ENCODE measurements at regions not wholly inside any gene's neighbourhood (a gene's known extent, or its start where the extent isn't known, plus 50 kb on each side); places are given as distances from the start of the nearest gene placed in this dataset.

- no peak overlapping the region for H3K4me3 ChIP-seq
- no peaks in the 10 kb centered on the region for H3K9me2 ChIP-seq (replicated peaks; ENCODE audit: insufficient read depth)
- H4K20me1 ChIP-seq (ENCODE audit: insufficient read depth, poor library complexity, severe bottlenecking), result no peaks in the 10 kb centered on the region
- no peaks in the 10 kb centered on the region for H3K9me3 ChIP-seq (ENCODE audit: low read depth)
- no peak overlapping the region for H3K4me2 ChIP-seq
- DNase-seq (ENCODE audit: low spot score), result no peak
- H3K36me3 ChIP-seq (replicated peaks; ENCODE audit: insufficient read depth, low read depth), result no peaks in the 10 kb centered on the region
- no peak overlapping the region for H3K27ac ChIP-seq
- H2AFZ ChIP-seq, result no peak overlapping the region
- 76% methylated on average over 2 of the region's 2 CpGs for WGBS (ENCODE audit: low lambda C conversion rate, missing lambda C conversion rate)
- H3K79me2 ChIP-seq, result no peaks in the 10 kb centered on the region
- no peaks in the 10 kb centered on the region for H3K27me3 ChIP-seq
- no peaks in the 10 kb centered on the region for H3K4me1 ChIP-seq (ENCODE audit: insufficient read depth)
- TF ChIP-seq EZH2 (IDR thresholded peaks at IDR 0.05; ENCODE audit: borderline replicate concordance), result no peak
- no peak for TF ChIP-seq CTCF (IDR thresholded peaks at IDR 0.05; ENCODE audit: poor library complexity)
- no peak for TF ChIP-seq EZH2phosphoT487 (IDR thresholded peaks at IDR 0.05; ENCODE audit: low read depth, severe bottlenecking, unreplicated experiment)
Measured at GRCh38 chr9:71581101-71581500, 187.2 kb downstream of the CEMIP2 start.

DNA sequence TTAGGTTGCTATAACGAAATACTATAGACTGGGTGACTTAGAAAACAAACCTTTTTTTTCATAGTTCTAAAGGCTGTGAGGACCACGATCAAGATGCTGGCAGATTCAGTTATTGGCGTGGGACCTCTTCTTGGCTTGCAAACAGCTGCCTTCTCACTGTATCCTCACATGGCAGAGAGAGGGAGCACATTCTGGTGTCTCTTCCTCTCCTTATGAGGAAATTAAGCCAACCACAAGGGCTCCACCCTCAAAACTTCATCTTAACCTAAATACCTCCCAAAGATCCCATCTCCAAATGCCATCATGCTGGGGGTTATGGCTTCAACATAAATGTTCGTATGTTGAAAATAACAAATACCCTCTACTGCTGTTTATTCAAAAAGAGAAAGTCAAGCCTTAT lies 197.1 kb downstream of the CEMIP2 start:
- Histone ChIP-seq H3K4me2 (no peak overlapping the region), H3K9me2 (replicated peaks; ENCODE audit: insufficient read depth) (no peaks in the 10 kb centered on the region), H3K27ac (no peak overlapping the region), H3K27me3 (no peaks in the 10 kb centered on the region), H3K36me3 (replicated peaks; ENCODE audit: insufficient read depth, low read depth) (no peaks in the 10 kb centered on the region), H3K9me3 (ENCODE audit: low read depth) (no peaks in the 10 kb centered on the region), H3K4me1 (ENCODE audit: insufficient read depth) (no peaks in the 10 kb centered on the region), H4K20me1 (ENCODE audit: insufficient read depth, poor library complexity, severe bottlenecking) (no peaks in the 10 kb centered on the region), H2AFZ (no peak overlapping the region), H3K79me2 (no peaks in the 10 kb centered on the region), H3K4me3 (no peak overlapping the region)
- no peak for DNase-seq (ENCODE audit: low spot score)
- TF ChIP-seq EZH2 (IDR thresholded peaks at IDR 0.05; ENCODE audit: borderline replicate concordance), result no peak
- TF ChIP-seq EZH2phosphoT487 (IDR thresholded peaks at IDR 0.05; ENCODE audit: low read depth, severe bottlenecking, unreplicated experiment), result no peak
- no peak for TF ChIP-seq CTCF (IDR thresholded peaks at IDR 0.05; ENCODE audit: poor library complexity)
- 89% methylated on average over 4 of the region's 4 CpGs for WGBS (ENCODE audit: low lambda C conversion rate, missing lambda C conversion rate)

DNA sequence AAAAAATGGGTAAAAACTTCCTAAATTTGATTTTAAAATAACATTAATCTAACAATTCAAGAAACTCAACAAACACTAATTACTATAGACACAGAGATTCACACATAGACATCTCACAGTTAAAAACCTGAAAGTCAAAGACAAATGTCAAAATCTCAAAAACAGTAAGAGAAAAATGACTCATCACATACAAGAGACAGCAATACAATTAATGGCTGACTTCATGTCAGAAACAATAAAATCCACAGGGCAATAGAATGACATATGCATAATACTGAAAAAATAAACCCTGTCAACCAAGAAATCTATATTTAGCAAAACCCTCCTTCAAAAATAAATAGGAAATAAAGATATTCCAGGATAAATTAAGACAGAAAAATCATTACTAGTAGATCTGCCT lies 200.4 kb downstream of the CEMIP2 start:
- Histone ChIP-seq H3K4me3 (no peak overlapping the region), H3K27ac (no peak overlapping the region)

More for the DNA sequence above, 200.4 kb downstream of the CEMIP2 start:
- Histone ChIP-seq H3K4me1 (ENCODE audit: insufficient read depth) (no peaks in the 10 kb centered on the region), H2AFZ (no peak overlapping the region), H3K4me2 (no peak overlapping the region), H3K79me2 (no peaks in the 10 kb centered on the region), H3K36me3 (replicated peaks; ENCODE audit: insufficient read depth, low read depth) (no peaks in the 10 kb centered on the region), H3K9me3 (ENCODE audit: low read depth) (no peaks in the 10 kb centered on the region), H3K9me2 (replicated peaks; ENCODE audit: insufficient read depth) (no peaks in the 10 kb centered on the region), H4K20me1 (ENCODE audit: insufficient read depth, poor library complexity, severe bottlenecking) (no peaks in the 10 kb centered on the region), H3K27me3 (no peaks in the 10 kb centered on the region)
- DNase-seq (ENCODE audit: low spot score), result no peak
- TF ChIP-seq EZH2phosphoT487 (IDR thresholded peaks at IDR 0.05; ENCODE audit: low read depth, severe bottlenecking, unreplicated experiment), result no peak
- no peak for TF ChIP-seq CTCF (IDR thresholded peaks at IDR 0.05; ENCODE audit: poor library complexity)
- TF ChIP-seq EZH2 (IDR thresholded peaks at IDR 0.05; ENCODE audit: borderline replicate concordance), result no peak

All from hepatocyte (in vitro differentiated cells).